ENCODE measurements at regions not wholly inside any gene's neighbourhood (a gene's known extent, or its start where the extent isn't known, plus 50 kb on each side); places are given as distances from the start of the nearest gene placed in this dataset.

DNA sequence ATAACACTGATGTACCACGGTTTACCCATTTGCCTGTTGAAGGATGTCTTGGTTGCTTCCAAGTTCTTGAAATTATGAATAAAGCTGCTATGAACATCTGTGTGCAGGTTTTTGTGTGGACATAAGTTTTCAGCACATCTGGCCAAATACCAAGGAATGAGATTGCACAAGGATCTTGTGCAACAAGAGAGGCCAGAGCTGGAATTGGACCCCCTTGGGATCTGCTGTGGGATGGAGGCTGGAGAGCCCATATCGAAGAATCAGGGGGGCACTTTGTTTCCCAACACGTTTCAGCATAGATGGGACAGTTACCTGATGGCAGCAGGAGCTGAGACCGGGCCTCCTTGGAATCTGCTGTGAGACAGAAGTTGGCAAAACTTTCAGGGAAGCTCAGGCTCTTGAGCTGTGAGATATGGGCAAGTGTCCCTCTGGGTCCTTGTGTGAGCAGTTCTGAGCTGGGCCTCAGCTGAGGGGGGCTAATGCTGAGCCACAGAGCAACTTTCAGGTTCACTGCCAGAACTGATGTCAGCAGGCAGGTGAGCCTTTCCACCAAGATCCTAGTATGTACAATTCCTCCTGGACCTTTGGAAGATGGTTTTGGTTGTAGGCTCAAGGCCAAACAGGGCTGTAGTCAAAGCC lies 115.2 kb upstream of the RAB18 start:
- H3K36me3 ChIP-seq (ENCODE audit: insufficient read depth, low read length): no peaks in the 10 kb centered on the region
- H2AFZ ChIP-seq (ENCODE audit: low read length): no peak overlapping the region
- H3K4me2 ChIP-seq (ENCODE audit: low read depth, low read length, poor library complexity, severe bottlenecking): no peak overlapping the region
- no peaks in the 10 kb centered on the region for H4K20me1 ChIP-seq (ENCODE audit: insufficient read depth, low read length, poor library complexity, severe bottlenecking)
- H3K9me3 ChIP-seq (ENCODE audit: insufficient read depth, low read depth, low read length): no peaks in the 10 kb centered on the region
- H3F3A ChIP-seq (ENCODE audit: low read depth): no peaks in the 10 kb centered on the region
- no peak overlapping the region for H3K9ac ChIP-seq (ENCODE audit: low read depth, low read length, poor library complexity, severe bottlenecking)
- H3K9me2 ChIP-seq (replicated peaks; ENCODE audit: low read depth, low read length): no peaks in the 10 kb centered on the region
- no peaks in the 10 kb centered on the region for H3K4me1 ChIP-seq (ENCODE audit: insufficient read depth, low read length, poor library complexity, severe bottlenecking)
- H3K79me2 ChIP-seq (ENCODE audit: insufficient read depth, low read length): no peaks in the 10 kb centered on the region
- TF ChIP-seq EZH2phosphoT487 (IDR thresholded peaks at IDR 0.05; ENCODE audit: borderline replicate concordance) (no peak), CTCF (conservative IDR thresholded peaks at IDR 0.05; ENCODE audit: low read length) (no peak)
- H3K27me3 ChIP-seq (ENCODE audit: insufficient read depth, low read length, poor library complexity, severe bottlenecking): no peaks in the 10 kb centered on the region
- no peak overlapping the region for H3K4me3 ChIP-seq (ENCODE audit: low read length, poor library complexity, severe bottlenecking)

GRCh38 chr10:27383595-27384542 lies 120.2 kb upstream of the RAB18 start:
- no peaks in the 10 kb centered on the region for H3K9me2 ChIP-seq (replicated peaks; ENCODE audit: low read depth, low read length)

DNA sequence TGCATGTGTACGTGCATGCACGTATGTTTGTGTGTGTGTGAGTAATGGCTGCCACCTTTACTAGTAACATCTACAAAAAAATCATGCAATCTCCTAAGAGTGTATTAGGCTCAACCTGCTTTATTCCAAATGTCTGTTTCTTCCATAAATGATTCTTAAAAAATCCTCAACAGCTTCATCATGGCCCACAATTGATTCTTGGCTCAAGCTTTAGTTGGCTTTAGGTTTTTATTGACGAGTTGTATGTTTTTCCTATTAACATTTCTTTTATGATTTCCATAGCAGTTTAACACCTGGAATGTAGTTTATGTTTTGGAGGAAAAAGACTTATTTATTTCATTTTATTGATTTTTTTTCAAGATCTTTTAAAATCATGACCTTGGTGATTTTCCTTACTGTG lies 121.9 kb upstream of the RAB18 start:
- Histone ChIP-seq H3K9me2 (replicated peaks; ENCODE audit: low read depth, low read length) (no peaks in the 10 kb centered on the region), H3K4me1 (ENCODE audit: insufficient read depth, low read length, poor library complexity, severe bottlenecking) (no peaks in the 10 kb centered on the region), H4K20me1 (ENCODE audit: insufficient read depth, low read length, poor library complexity, severe bottlenecking) (no peaks in the 10 kb centered on the region), H3K9me3 (ENCODE audit: insufficient read depth, low read depth, low read length) (no peaks in the 10 kb centered on the region), H3K79me2 (ENCODE audit: insufficient read depth, low read length) (no peaks in the 10 kb centered on the region), H2AFZ (ENCODE audit: low read length) (no peak overlapping the region), H3F3A (ENCODE audit: low read depth) (no peaks in the 10 kb centered on the region), H3K36me3 (ENCODE audit: insufficient read depth, low read length) (no peaks in the 10 kb centered on the region), H3K27me3 (ENCODE audit: insufficient read depth, low read length, poor library complexity, severe bottlenecking) (no peaks in the 10 kb centered on the region), H3K9ac (ENCODE audit: low read depth, low read length, poor library complexity, severe bottlenecking) (no peak overlapping the region), H3K4me3 (ENCODE audit: low read length, poor library complexity, severe bottlenecking) (no peak overlapping the region), H3K4me2 (ENCODE audit: low read depth, low read length, poor library complexity, severe bottlenecking) (no peak overlapping the region)
- TF ChIP-seq CTCF (conservative IDR thresholded peaks at IDR 0.05; ENCODE audit: low read length) (no peak), EZH2phosphoT487 (IDR thresholded peaks at IDR 0.05; ENCODE audit: borderline replicate concordance) (no peak)

More at GRCh38 chr10:27383595-27384542, 120.2 kb upstream of the RAB18 start:
- no peak overlapping the region for H3K4me2 ChIP-seq (ENCODE audit: low read depth, low read length, poor library complexity, severe bottlenecking)
- H3K27me3 ChIP-seq (ENCODE audit: insufficient read depth, low read length, poor library complexity, severe bottlenecking): no peaks in the 10 kb centered on the region
- TF ChIP-seq CTCF (conservative IDR thresholded peaks at IDR 0.05; ENCODE audit: low read length) (no peak), EZH2phosphoT487 (IDR thresholded peaks at IDR 0.05; ENCODE audit: borderline replicate concordance) (no peak)
- H3K9ac ChIP-seq (ENCODE audit: low read depth, low read length, poor library complexity, severe bottlenecking): no peak overlapping the region
- no peaks in the 10 kb centered on the region for H3K4me1 ChIP-seq (ENCODE audit: insufficient read depth, low read length, poor library complexity, severe bottlenecking)
- no peaks in the 10 kb centered on the region for H4K20me1 ChIP-seq (ENCODE audit: insufficient read depth, low read length, poor library complexity, severe bottlenecking)
- H2AFZ ChIP-seq (ENCODE audit: low read length): peak overlapping the region; percentile 37
- H3K79me2 ChIP-seq (ENCODE audit: insufficient read depth, low read length): no peaks in the 10 kb centered on the region
- H3F3A ChIP-seq (ENCODE audit: low read depth): no peaks in the 10 kb centered on the region
- no peak overlapping the region for H3K4me3 ChIP-seq (ENCODE audit: low read length, poor library complexity, severe bottlenecking)
- no peaks in the 10 kb centered on the region for H3K36me3 ChIP-seq (ENCODE audit: insufficient read depth, low read length)
- no peaks in the 10 kb centered on the region for H3K9me3 ChIP-seq (ENCODE audit: insufficient read depth, low read depth, low read length)
